GM23338 (cell line): ENCODE measurements at regions not wholly inside any gene's neighbourhood (a gene's known extent, or its start where the extent isn't known, plus 50 kb on each side); places are given as distances from the start of the nearest gene placed in this dataset.

Source experiments
- ATAC-seq: fragments of 200-7000 bp; cut with Tn5 transposase; 3 replicates; pipeline ENCODE4 v1.9.1; 2020
- DNase-seq: peaks from one replicate; pipeline ENCODE4 v3.0.0-alpha.2; 2015; ENCODE audit warnings: low spot score
- H2AFZ ChIP-seq: fragments of 200-600 bp; sonication (generic); 2 replicates; pipeline ENCODE4 v1.8.0; 2016; ENCODE audit warnings: antibody characterized with exemption, mild to moderate bottlenecking, moderate library complexity
- H3F3A ChIP-seq: fragments of 200-600 bp; sonication (generic); replicated peaks from 2 replicates; pipeline ENCODE4 v1.8.0; 2017; ENCODE audit warnings: antibody characterized with exemption, mixed run types, low read depth
- H3K27ac ChIP-seq: fragments of 200-600 bp; sonication (generic); 2 replicates; pipeline ENCODE4 v1.6.1; 2016; ENCODE audit warnings: low read depth
- H3K27me3 ChIP-seq: fragments of 200-600 bp; sonication (generic); 2 replicates; pipeline ENCODE4 v1.8.0; 2016; ENCODE audit warnings: mild to moderate bottlenecking, mixed run types, moderate library complexity; ENCODE audit not compliant: insufficient read depth
- H3K36me3 ChIP-seq: fragments of 200-600 bp; sonication (generic); 2 replicates; pipeline ENCODE4 v1.8.0; 2016; ENCODE audit warnings: mild to moderate bottlenecking; ENCODE audit not compliant: insufficient read depth
- H3K4me1 ChIP-seq: fragments of 200-600 bp; sonication (generic); 2 replicates; pipeline ENCODE4 v1.8.0; 2016; ENCODE audit warnings: mild to moderate bottlenecking, moderate library complexity; ENCODE audit not compliant: insufficient read depth
- H3K4me2 ChIP-seq: fragments of 200-600 bp; sonication (generic); 2 replicates; pipeline ENCODE4 v1.7.1; 2017; ENCODE audit warnings: mixed run types
- H3K4me3 ChIP-seq: fragments of 200-600 bp; sonication (generic); 2 replicates; pipeline ENCODE4 v1.6.1; 2016; ENCODE audit warnings: mixed run types
- H3K79me2 ChIP-seq: fragments of 200-600 bp; sonication (generic); replicated peaks from 2 replicates; pipeline ENCODE4 v1.8.0; 2017; ENCODE audit warnings: mild to moderate bottlenecking; ENCODE audit not compliant: insufficient read depth
- H3K9me2 ChIP-seq: fragments of 200-600 bp; sonication (generic); 2 replicates; pipeline ENCODE4 v1.8.0; 2017; ENCODE audit not compliant: insufficient read depth
- H4K20me1 ChIP-seq: fragments of 200-600 bp; sonication (generic); replicated peaks from 2 replicates; pipeline ENCODE4 v1.8.0; 2017; ENCODE audit warnings: mild to moderate bottlenecking; ENCODE audit not compliant: insufficient read depth
- H3K27ac Mint-ChIP-seq: 2 replicates; pipeline ENCODE4 v1.8.0; 2020; ENCODE audit warnings: inconsistent platforms, mild to moderate bottlenecking, moderate library complexity, mixed read lengths
- H3K27me3 Mint-ChIP-seq: 3 replicates; pipeline ENCODE4 v1.8.0; 2022; ENCODE audit warnings: low read depth, mild to moderate bottlenecking, moderate library complexity, mixed read lengths, inconsistent platforms; ENCODE audit not compliant: insufficient read depth, poor library complexity
- H3K36me3 Mint-ChIP-seq: 3 replicates; pipeline ENCODE4 v1.8.0; 2021; ENCODE audit warnings: low read depth, mild to moderate bottlenecking, inconsistent platforms, moderate library complexity, mixed read lengths
- H3K4me1 Mint-ChIP-seq: 3 replicates; pipeline ENCODE4 v1.8.0; 2020; ENCODE audit warnings: mild to moderate bottlenecking, inconsistent platforms, mixed read lengths
- H3K4me3 Mint-ChIP-seq: 3 replicates; pipeline ENCODE4 v1.8.0; 2021; ENCODE audit warnings: moderate library complexity, mild to moderate bottlenecking, inconsistent platforms, mixed read lengths
- H3K9me3 Mint-ChIP-seq: 3 replicates; pipeline ENCODE4 v1.8.0; 2020; ENCODE audit warnings: moderate library complexity, mild to moderate bottlenecking, inconsistent platforms, mixed read lengths
- CTCF ChIP-seq, 2 experiments: fragments of 200-600 bp in 1 of 2; sonication (generic) in 1 of 2; conservative IDR thresholded peaks; 2 replicates each; pipeline versions ENCODE4 v1.5.1 to v1.6.1; 2016 to 2017; ENCODE audit warnings: antibody characterized with exemption in 2 of 2, low read depth in 2 of 2, mild to moderate bottlenecking in 2 of 2, moderate library complexity in 1 of 2
- EZH2phosphoT487 ChIP-seq: fragments of 200-600 bp; sonication (generic); IDR thresholded peaks from one replicate; pipeline ENCODE4 v1.8.1; 2018; ENCODE audit warnings: antibody characterized with exemption; ENCODE audit not compliant: unreplicated experiment
- JUNB ChIP-seq: IDR thresholded peaks from one replicate; pipeline ENCODE4 v1.6.1; 2016; ENCODE audit warnings: antibody characterized with exemption; ENCODE audit not compliant: unreplicated experiment
- REST ChIP-seq: IDR thresholded peaks from one replicate; pipeline ENCODE4 v1.6.1; 2018; ENCODE audit warnings: antibody characterized with exemption; ENCODE audit not compliant: unreplicated experiment
- ZNF462 ChIP-seq: fragments of 250-450 bp; sonication (Bioruptor Pico); IDR thresholded peaks from 2 replicates; pipeline ENCODE4 v1.5.0; 2020; ENCODE audit warnings: mild to moderate bottlenecking, moderate library complexity

- H3K27me3 Mint-ChIP-seq: peaks cover 14% of the 10 kb centered on the region
- H3K4me3 ChIP-seq: no peak overlapping the region
- no peaks in the 10 kb centered on the region for H3K36me3 ChIP-seq
- no peaks in the 10 kb centered on the region for H3K9me2 ChIP-seq
- H3K4me3 Mint-ChIP-seq: no peak overlapping the region
- no peaks in the 10 kb centered on the region for H3K9me3 Mint-ChIP-seq
- no peaks in the 10 kb centered on the region for H3F3A ChIP-seq
- no peaks in the 10 kb centered on the region; the same call in 1 of the 2 replicates for H3K4me1 ChIP-seq
- peaks cover 12% of the 10 kb centered on the region for H3K4me1 Mint-ChIP-seq
- H3K27ac Mint-ChIP-seq: no peak overlapping the region
- ATAC-seq (no peak), DNase-seq (no peak)
- H3K4me2 ChIP-seq: no peak overlapping the region
- H3K79me2 ChIP-seq: no peaks in the 10 kb centered on the region
- H3K36me3 Mint-ChIP-seq: no peaks in the 10 kb centered on the region
- H4K20me1 ChIP-seq: no peaks in the 10 kb centered on the region
- peak overlapping the region; percentile 47; the same call in 1 of the 2 replicates for H2AFZ ChIP-seq
- H3K27me3 ChIP-seq: no peaks in the 10 kb centered on the region
- TF ChIP-seq ZNF462 (CRISPR knock-in tag) (no peak), EZH2phosphoT487 (no peak), CTCF (conservative IDR thresholded peaks at IDR 0.05; ENCODE audit: low read depth in 2 of 2) (no peak), REST (no peak), JUNB (no peak)
- no peak overlapping the region for H3K27ac ChIP-seq
Observed at GRCh38 chr14:99094901-99095300, 177.1 kb downstream of the BCL11B start.
